Astrocyte of the cerebellum (primary cell): ENCODE measurements at regions not wholly inside any gene's neighbourhood (a gene's known extent, or its start where the extent isn't known, plus 50 kb on each side); places are given as distances from the start of the nearest gene placed in this dataset.

Source experiments
- DNase-seq: peaks from one replicate; pipeline ENCODE4 v3.0.0-alpha.2; 2011; ENCODE audit warnings: low read depth
- H3K4me3 ChIP-seq: 2 replicates; pipeline ENCODE4 v1.5.1; 2011; ENCODE audit warnings: mild to moderate bottlenecking, low read depth, low read length, moderate library complexity
- CTCF ChIP-seq: IDR thresholded peaks from 2 replicates; pipeline ENCODE4 v1.5.1; 2012; ENCODE audit warnings: low read length, low read depth, moderate library complexity, mild to moderate bottlenecking; ENCODE audit errors: missing control alignments
- in situ Hi-C: cut with HindIII; loops from 2 replicates; pipeline ENCODE4 v1.10.0; 2017; ENCODE audit warnings: low sequenced_read_pairs

DNA sequence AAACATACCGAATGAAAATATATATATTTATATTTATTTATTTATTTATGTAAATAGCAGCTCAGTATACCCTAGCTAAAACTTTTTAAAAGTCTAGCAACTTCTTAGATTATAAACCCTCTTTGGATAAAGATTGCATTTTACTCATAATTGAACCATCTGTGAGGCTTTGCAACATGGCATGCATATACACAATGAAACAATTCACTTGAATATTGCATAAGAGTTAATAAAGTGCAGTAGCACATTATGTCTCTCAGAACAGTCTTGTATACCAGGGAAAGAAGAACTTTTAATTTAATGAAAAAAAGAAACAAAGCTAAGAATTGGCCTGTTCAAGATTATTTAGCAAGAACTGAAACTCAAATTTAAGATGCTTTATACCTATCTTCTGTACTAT, 1363.9 kb upstream of the ADGRL2 start:
- in situ Hi-C loops: no loop called here
- DNase-seq: no peak
- no peak overlapping the region for H3K4me3 ChIP-seq
- no peak for TF ChIP-seq CTCF

GRCh38 chr1:80427881-80428280, 1372.9 kb upstream of the ADGRL2 start:
- no peak overlapping the region for H3K4me3 ChIP-seq
- TF ChIP-seq CTCF: no peak
- no peak for DNase-seq
- in situ Hi-C loops: no loop called here

GRCh38 chr1:80424249-80424648, 1376.5 kb upstream of the ADGRL2 start:
- H3K4me3 ChIP-seq: no peak overlapping the region
- in situ Hi-C loops: no loop called here
- no peak for TF ChIP-seq CTCF
- no peak for DNase-seq

DNA sequence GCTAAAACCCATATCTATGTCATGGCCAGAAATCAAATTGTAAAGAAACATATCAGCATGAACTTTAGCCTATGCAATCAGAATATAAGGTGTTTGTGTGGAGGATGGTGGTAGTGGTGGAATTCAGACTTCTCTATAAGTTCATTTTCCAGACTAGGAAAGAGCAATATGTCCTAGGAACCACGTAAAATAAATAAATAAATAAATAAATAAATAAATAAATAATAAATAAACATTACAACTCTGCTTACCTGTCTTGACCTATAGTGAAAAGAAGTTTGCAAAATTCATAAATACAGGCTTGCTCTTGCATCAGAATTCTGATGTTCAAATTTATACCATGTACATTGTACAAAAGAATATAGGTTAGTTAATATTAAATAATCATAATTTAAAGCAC, 1382.6 kb upstream of the ADGRL2 start:
- H3K4me3 ChIP-seq: no peak overlapping the region
- in situ Hi-C loops: no loop called here
- DNase-seq: no peak
- TF ChIP-seq CTCF: no peak

DNA sequence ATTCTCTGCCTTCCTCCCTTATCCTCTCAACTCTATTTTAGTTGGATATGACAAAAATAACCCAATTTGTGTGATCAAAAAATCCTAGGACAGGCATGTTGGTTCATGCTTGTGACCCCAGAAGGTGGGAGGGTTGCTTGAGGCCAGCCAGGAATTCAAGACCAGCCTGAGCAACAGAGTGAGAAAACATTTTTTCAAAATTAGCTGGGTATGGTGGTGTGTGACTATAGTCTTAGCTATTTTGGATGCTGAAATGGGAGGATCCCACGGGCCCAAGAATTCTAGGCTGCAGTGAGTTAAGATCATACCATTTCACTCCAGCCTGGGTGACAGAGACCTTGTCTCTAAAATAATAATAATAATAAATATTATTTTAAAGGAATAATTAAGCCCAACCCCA, 1383.1 kb upstream of the ADGRL2 start:
- DNase-seq: no peak
- no peak overlapping the region for H3K4me3 ChIP-seq
- in situ Hi-C loops: no loop called here
- TF ChIP-seq CTCF: no peak

GRCh38 chr1:80413969-80414368, 1386.8 kb upstream of the ADGRL2 start:
- in situ Hi-C loops: no loop called here
- H3K4me3 ChIP-seq: no peak overlapping the region
- DNase-seq: no peak
- no peak for TF ChIP-seq CTCF

DNA sequence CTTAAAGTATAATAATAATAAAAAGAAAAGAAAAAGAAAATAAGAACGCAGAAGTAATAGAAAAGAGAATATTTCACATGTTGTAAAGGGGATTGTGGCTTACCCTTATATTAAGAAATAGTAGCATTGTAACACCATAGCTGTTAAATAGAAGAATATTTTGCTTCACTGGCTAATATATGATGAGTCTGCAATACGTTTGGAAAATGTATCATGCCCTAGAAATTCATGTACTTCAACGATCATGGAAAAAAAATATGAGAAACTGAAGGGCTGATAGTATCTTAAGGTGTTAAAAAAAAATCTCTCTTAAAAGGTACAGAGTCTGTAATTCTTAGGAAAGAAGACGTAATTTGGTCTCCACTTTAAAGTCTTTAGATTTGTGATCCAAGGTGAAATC, 1390.5 kb upstream of the ADGRL2 start:
- in situ Hi-C loops: no loop called here
- TF ChIP-seq CTCF: no peak
- DNase-seq: no peak
- H3K4me3 ChIP-seq: no peak overlapping the region
